Endothelial cell of umbilical vein (primary cell): ENCODE measurements at regions not wholly inside any gene's neighbourhood (a gene's known extent, or its start where the extent isn't known, plus 50 kb on each side); places are given as distances from the start of the nearest gene placed in this dataset.

Source experiments
- BruUV-seq: library from RNA; stranded (reverse); fragments of 400-500 nt; replicated peaks from 2 replicates; lab custom pipeline; 2021; lab: Mats Ljungman, UMichigan
- CTCF ChIA-PET: fragments of 300-600, 350-600 bp; sonication (Branson Sonifier 250); formaldehyde crosslinking; loops from one replicate; lab custom pipeline; 2021; ENCODE audit warnings: antibody characterized with exemption, inconsistent platforms; lab: Charles Lee
- POLR2A ChIA-PET: fragments of 300-600, 350-600 bp; sonication (Branson Sonifier 250); formaldehyde crosslinking; loops from one replicate; lab custom pipeline; 2021; ENCODE audit warnings: antibody characterized with exemption, inconsistent platforms; lab: Charles Lee
- DNase-seq: peaks from one replicate; pipeline ENCODE4 v3.0.0-alpha.2; 2011; ENCODE audit warnings: low read depth, low spot score
- FAIRE-seq: peaks from 2 replicates; lab custom pipeline; 2011; peaks lifted over from hg19 to GRCh38; lab: Jason Lieb, UNC
- H2AFZ ChIP-seq: 2 replicates; pipeline ENCODE4 v1.6.0; 2012; ENCODE audit warnings: low read depth, low read length, control low read depth, inconsistent platforms
- H3K27ac ChIP-seq: 2 replicates; pipeline ENCODE4 v1.5.1; 2011; ENCODE audit warnings: low read depth, mild to moderate bottlenecking, control low read depth, low read length, moderate library complexity; ENCODE audit not compliant: insufficient read depth
- H3K27me3 ChIP-seq, 2 experiments: 2 replicates each; pipeline versions ENCODE4 v1.6.0 to v1.6.1; 2011; ENCODE audit warnings: low read length in 2 of 2, mixed read lengths in 1 of 2; ENCODE audit not compliant: control insufficient read depth in 2 of 2, insufficient read depth in 2 of 2
- H3K36me3 ChIP-seq, 2 experiments: 2 replicates in 1 of 2; 3 replicates in 1 of 2; pipeline ENCODE4 v1.5.1; 2011; ENCODE audit warnings: low read length in 2 of 2, mild to moderate bottlenecking in 1 of 2, moderate library complexity in 1 of 2; ENCODE audit not compliant: control insufficient read depth in 2 of 2, insufficient read depth in 2 of 2; ENCODE audit errors: extremely low read depth in 1 of 2
- H3K4me1 ChIP-seq: 3 replicates; pipeline ENCODE4 v1.5.1; 2011; ENCODE audit warnings: mild to moderate bottlenecking, low read length; ENCODE audit not compliant: control insufficient read depth, insufficient read depth; ENCODE audit errors: extremely low read depth
- H3K4me2 ChIP-seq: 2 replicates; pipeline ENCODE4 v1.6.1; 2011; ENCODE audit warnings: low read length, control low read depth, mixed read lengths; ENCODE audit not compliant: insufficient read depth
- H3K4me3 ChIP-seq, 3 experiments: fragments of 200-600 bp in 1 of 3; sonication (generic), shearing (Covaris generic) in 1 of 3; replicated peaks in 1 of 3; 2 replicates each; pipeline ENCODE4 v1.5.1; 2011 to 2016; ENCODE audit warnings: control low read depth in 3 of 3, low read length in 3 of 3, mild to moderate bottlenecking in 2 of 3, inconsistent platforms in 1 of 3, low read depth in 1 of 3, moderate library complexity in 1 of 3; ENCODE audit not compliant: insufficient read depth in 1 of 3
- H3K79me2 ChIP-seq: 2 replicates; pipeline ENCODE4 v1.6.0; 2012; ENCODE audit warnings: low read length, inconsistent platforms; ENCODE audit not compliant: control insufficient read depth, insufficient read depth
- H3K9ac ChIP-seq: replicated peaks from 2 replicates; pipeline ENCODE3; 2011; ENCODE audit warnings: low read length, control low read depth; ENCODE audit not compliant: insufficient read depth; ENCODE audit errors: extremely low read depth
- H3K9me1 ChIP-seq: replicated peaks from 3 replicates; pipeline ENCODE4 v1.6.0; 2011; ENCODE audit warnings: mild to moderate bottlenecking, low read length; ENCODE audit not compliant: control insufficient read depth, insufficient read depth; ENCODE audit errors: extremely low read depth
- H3K9me3 ChIP-seq: replicated peaks from 2 replicates; pipeline ENCODE4 v1.5.1; 2012; ENCODE audit warnings: low read length, inconsistent platforms; ENCODE audit not compliant: control insufficient read depth, insufficient read depth
- H4K20me1 ChIP-seq: replicated peaks from 2 replicates; pipeline ENCODE3; 2011; ENCODE audit warnings: mild to moderate bottlenecking, low read length; ENCODE audit not compliant: control insufficient read depth, insufficient read depth; ENCODE audit errors: extremely low read depth
- EZH2 ChIP-seq: IDR thresholded peaks from 2 replicates; pipeline ENCODE4 v1.6.1; 2012; ENCODE audit warnings: borderline replicate concordance, low read depth, mild to moderate bottlenecking, moderate library complexity, low read length, inconsistent platforms; ENCODE audit not compliant: severe bottlenecking
- FOS ChIP-seq: IDR thresholded peaks from 2 replicates; pipeline ENCODE4 v1.6.1; 2011; ENCODE audit warnings: mild to moderate bottlenecking, low read length, moderate library complexity, borderline replicate concordance; ENCODE audit not compliant: insufficient read depth
- GATA2 ChIP-seq: IDR thresholded peaks from 2 replicates; pipeline ENCODE4 v1.7.0; 2011; ENCODE audit warnings: low read depth, mild to moderate bottlenecking, moderate library complexity, mixed read lengths, low read length; ENCODE audit not compliant: insufficient read length, insufficient read depth
- JUN ChIP-seq: IDR thresholded peaks from 2 replicates; pipeline ENCODE4 v1.6.1; 2011; ENCODE audit warnings: borderline replicate concordance, low read depth; ENCODE audit not compliant: insufficient read length, insufficient read depth
- MYC ChIP-seq: IDR thresholded peaks from one replicate; pipeline ENCODE4 v1.6.1; 2011; ENCODE audit warnings: mild to moderate bottlenecking, low read depth, low read length
- POLR2A ChIP-seq: IDR thresholded peaks from 2 replicates; pipeline ENCODE4 v1.6.1; 2012; ENCODE audit warnings: low read depth, mild to moderate bottlenecking, control low read depth, low read length
- POLR2AphosphoS5 ChIP-seq: IDR thresholded peaks from 2 replicates; pipeline ENCODE4 v1.6.1; 2012; ENCODE audit warnings: low read depth, mild to moderate bottlenecking, control low read depth, low read length, moderate library complexity; ENCODE audit not compliant: insufficient read depth
- dilution Hi-C: fragments of 300-500 bp; cut with MboI; formaldehyde crosslinking; loops from one replicate; pipeline ENCODE4 v1.15.0; 2019; ENCODE audit warnings: low sequenced_read_pairs; ENCODE audit not compliant: extremely low pct_ligation_motif_present
- intact Hi-C: fragments of 100-400 bp; cut with micrococcal nuclease; formaldehyde crosslinking; loops from one replicate; pipeline ENCODE4 v1.10.0; 2022
- TF ChIP-seq, protein P1 (sequence below): IDR thresholded peaks from 2 replicates; pipeline ENCODE4 v1.6.1; 2011; ENCODE audit not compliant: insufficient read depth, insufficient read length
- TF ChIP-seq, protein P2 (sequence below), 2 donors: IDR thresholded peaks; 1 replicate in 1 of 2; 2 replicates in 1 of 2; pipeline ENCODE4 v1.5.1; 2011; ENCODE audit warnings: low read length in 2 of 2, mild to moderate bottlenecking in 2 of 2, moderate library complexity in 2 of 2, control low read depth in 1 of 2, inconsistent platforms in 1 of 2, low read depth in 1 of 2; ENCODE audit not compliant: insufficient read depth in 1 of 2; ENCODE audit errors: extremely low read depth in 1 of 2

DNA sequence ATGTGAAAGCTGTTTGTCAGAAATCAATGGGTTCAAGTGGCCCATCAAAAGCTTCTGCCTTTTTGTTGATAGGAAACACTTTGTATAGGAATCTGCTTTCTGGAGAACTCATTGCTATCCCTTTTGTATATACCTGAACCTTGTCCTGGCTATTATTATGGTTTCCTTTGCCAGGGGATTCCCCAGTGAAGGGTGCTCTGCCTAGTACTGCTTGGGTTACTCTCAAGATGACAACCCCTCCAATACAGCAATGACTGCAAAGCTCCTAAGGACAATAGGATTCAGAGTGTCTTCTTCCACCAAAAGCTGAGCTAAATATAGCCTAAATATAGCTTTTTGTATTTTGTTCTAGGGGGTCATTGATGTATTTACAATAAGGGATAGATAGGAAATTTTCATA lies 54.0 kb upstream of the PTPRK start:
- ChIA-PET POLR2A (no interaction called here), CTCF (interaction anchor here (0.9 to 1.6 kb wide), 3 partner anchors 14 to 157 kb away, joined by 3 read pairs; no protein-coding TSS in a partner anchor)
- H3K36me3 ChIP-seq: no peaks in the 10 kb centered on the region
- DNase-seq (no peak), FAIRE-seq (no peak)
- intact Hi-C loops: no loop called here
- no peak overlapping the region for H3K27ac ChIP-seq
- BruUV-seq: no TSS peak
- peaks cover 5% of the 10 kb centered on the region for H3K4me1 ChIP-seq
- H3K79me2 ChIP-seq: no peaks in the 10 kb centered on the region
- no peak overlapping the region for H2AFZ ChIP-seq
- no peaks in the 10 kb centered on the region for H3K9me3 ChIP-seq
- no peak overlapping the region for H3K4me2 ChIP-seq
- dilution Hi-C loops: no loop called here
- no peaks in the 10 kb centered on the region for H3K27me3 ChIP-seq
- H3K4me3 ChIP-seq: no peak overlapping the region
- no peaks in the 10 kb centered on the region for H3K9me1 ChIP-seq
- no peaks in the 10 kb centered on the region for H4K20me1 ChIP-seq
- TF ChIP-seq, protein P1, sequence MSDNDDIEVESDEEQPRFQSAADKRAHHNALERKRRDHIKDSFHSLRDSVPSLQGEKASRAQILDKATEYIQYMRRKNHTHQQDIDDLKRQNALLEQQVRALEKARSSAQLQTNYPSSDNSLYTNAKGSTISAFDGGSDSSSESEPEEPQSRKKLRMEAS: no peak
- TF ChIP-seq EZH2: no peak
- H3K9ac ChIP-seq: no peak overlapping the region

DNA sequence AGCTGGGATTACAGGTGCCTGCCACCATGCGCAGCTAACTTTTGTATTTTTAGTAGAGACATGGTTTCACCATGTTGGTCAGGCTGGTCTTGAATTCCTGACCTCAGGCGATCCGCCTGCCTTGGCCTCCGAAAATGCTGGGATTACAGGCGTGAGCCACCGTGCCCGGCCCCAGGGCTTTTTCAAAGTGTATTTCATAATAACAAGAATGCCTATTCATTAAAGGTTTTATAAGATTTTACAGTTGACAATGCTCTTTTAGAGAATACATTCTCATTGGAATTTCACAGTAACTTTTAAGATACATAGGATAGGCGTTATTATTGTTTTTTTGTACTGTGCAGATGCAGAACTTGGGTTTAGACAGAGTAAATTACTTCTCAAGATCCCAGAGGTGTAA lies 52.6 kb upstream of the PTPRK start:
- POLR2A ChIA-PET: no interaction called here
- TF ChIP-seq POLR2AphosphoS5 (no peak), POLR2A (no peak), FOS (no peak), MYC (no peak), GATA2 (no peak), JUN (no peak), EZH2 (no peak)
- TF ChIP-seq, protein P2, sequence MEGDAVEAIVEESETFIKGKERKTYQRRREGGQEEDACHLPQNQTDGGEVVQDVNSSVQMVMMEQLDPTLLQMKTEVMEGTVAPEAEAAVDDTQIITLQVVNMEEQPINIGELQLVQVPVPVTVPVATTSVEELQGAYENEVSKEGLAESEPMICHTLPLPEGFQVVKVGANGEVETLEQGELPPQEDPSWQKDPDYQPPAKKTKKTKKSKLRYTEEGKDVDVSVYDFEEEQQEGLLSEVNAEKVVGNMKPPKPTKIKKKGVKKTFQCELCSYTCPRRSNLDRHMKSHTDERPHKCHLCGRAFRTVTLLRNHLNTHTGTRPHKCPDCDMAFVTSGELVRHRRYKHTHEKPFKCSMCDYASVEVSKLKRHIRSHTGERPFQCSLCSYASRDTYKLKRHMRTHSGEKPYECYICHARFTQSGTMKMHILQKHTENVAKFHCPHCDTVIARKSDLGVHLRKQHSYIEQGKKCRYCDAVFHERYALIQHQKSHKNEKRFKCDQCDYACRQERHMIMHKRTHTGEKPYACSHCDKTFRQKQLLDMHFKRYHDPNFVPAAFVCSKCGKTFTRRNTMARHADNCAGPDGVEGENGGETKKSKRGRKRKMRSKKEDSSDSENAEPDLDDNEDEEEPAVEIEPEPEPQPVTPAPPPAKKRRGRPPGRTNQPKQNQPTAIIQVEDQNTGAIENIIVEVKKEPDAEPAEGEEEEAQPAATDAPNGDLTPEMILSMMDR (IDR thresholded peaks at IDR 0.05; ENCODE audit: extremely low read depth in 1 of 2, insufficient read depth in 1 of 2, low read depth in 1 of 2, low read length in 2 of 2): no peak
- TF ChIP-seq, protein P1: no peak
- intact Hi-C loops (no loop called here), dilution Hi-C loops (no loop called here)
- CTCF ChIA-PET: interaction anchor here (1.6 kb wide), 1 partner anchor 158 kb away, joined by 3 read pairs; no protein-coding TSS in a partner anchor
- Histone ChIP-seq H3K27me3 (no peaks in the 10 kb centered on the region), H3K79me2 (no peaks in the 10 kb centered on the region), H3K9me3 (no peaks in the 10 kb centered on the region), H3K4me2 (no peak overlapping the region), H4K20me1 (no peaks in the 10 kb centered on the region), H3K9ac (no peak overlapping the region), H3K4me1 (peaks cover 5% of the 10 kb centered on the region), H3K27ac (no peak overlapping the region), H3K9me1 (no peaks in the 10 kb centered on the region), H3K36me3 (no peaks in the 10 kb centered on the region), H3K4me3 (no peak overlapping the region), H2AFZ (no peak overlapping the region)
- no TSS peak for BruUV-seq
- DNase-seq (no peak), FAIRE-seq (no peak)
